NCI-H526 (cell line): ENCODE measurements at regions not wholly inside any gene's neighbourhood (a gene's known extent, or its start where the extent isn't known, plus 50 kb on each side); places are given as distances from the start of the nearest gene placed in this dataset.

Experiments used
- DNase-seq, 2 experiments: peaks; one replicate each; lab custom pipeline; 2025; lab: John Stamatoyannopoulos, UW

DNA sequence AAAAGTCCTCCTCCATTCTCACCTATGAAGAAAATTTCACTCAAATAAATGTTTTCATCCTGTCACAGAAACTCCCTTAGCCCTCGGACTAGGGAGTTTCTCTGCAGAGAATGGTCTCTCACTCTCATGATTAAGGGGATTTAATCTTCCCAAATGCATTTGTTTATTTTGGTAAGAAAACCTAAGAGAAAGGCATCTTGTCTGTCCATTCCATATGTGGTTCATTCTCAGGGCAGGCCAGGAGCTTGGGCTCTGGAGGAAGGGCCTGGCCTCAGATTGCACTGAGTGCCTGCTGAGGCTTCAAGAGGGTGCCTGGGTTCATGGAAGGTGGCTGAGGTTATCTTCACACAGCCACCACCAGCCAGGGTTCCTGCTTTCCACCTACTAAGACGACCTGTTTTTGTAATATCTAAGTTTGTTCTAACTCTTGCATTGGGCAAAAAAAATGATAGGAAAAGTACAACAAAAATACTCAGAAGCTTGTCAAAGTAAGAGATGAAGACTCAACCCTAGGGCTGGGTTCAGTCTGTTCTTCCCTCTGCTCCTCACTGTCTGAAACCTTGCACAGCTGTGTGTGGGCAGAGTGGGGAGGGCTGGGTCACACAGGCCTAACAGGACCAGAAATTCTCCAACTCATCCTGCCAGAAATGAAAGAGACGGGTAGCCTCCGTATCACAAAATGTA, 186.7 kb downstream of the CXCL12 start:
- no peak for DNase-seq

DNA sequence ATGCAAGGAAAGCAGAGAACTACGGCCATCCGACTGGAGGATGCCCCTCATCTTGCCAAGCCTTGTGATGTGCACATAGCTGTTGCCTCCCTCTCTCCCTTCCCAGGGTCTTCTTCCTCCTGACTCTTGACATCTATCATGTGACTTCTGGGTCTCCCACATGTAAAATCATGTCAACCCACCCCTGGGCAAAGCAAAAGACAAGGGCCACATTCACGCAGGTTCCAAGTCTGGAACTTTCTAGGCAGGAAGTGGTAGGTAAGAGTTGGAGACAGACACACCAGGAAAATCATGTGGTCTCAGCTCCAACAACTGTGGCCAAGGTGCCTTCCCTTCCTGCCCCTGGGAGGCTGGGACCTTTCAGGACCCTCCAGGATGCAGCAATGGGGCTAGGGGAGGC, 187.3 kb downstream of the CXCL12 start:
- DNase-seq: no peak

DNA sequence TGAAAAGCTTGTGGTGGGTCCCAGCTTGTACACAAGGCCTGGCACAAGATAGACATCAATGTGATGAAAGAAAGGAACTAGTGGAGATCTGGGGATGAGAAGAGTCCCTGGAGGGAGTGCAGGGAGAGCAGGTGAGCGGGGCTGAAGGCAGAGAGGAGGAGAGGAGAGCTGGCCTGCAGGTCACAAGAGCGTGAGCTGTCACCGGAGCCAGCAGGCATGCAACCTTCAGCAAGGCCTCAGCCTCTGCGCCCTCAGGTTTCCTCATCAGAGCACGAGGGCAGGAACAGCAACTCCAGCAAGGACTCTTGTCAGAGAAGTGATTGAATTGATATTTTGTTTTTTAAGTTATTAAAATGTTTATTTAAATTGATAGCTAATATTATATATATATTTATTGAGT, 188.6 kb downstream of the CXCL12 start:
- DNase-seq: no peak

DNA sequence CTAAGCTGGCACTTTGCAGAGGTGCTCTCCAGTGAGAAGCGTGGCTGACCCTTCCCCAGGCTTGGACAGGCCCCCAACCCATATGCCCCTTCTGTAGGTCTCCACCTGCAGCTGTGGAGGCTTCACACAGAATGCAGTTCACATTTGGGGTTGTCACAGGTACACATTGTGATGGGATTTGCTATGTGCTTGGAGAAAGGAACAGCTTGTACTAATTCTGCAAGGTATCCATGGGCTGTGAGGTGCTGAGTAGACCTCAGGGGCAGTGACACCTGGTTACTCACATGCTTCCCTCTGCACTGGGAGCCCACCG, 188.9 kb downstream of the CXCL12 start:
- DNase-seq: no peak

DNA sequence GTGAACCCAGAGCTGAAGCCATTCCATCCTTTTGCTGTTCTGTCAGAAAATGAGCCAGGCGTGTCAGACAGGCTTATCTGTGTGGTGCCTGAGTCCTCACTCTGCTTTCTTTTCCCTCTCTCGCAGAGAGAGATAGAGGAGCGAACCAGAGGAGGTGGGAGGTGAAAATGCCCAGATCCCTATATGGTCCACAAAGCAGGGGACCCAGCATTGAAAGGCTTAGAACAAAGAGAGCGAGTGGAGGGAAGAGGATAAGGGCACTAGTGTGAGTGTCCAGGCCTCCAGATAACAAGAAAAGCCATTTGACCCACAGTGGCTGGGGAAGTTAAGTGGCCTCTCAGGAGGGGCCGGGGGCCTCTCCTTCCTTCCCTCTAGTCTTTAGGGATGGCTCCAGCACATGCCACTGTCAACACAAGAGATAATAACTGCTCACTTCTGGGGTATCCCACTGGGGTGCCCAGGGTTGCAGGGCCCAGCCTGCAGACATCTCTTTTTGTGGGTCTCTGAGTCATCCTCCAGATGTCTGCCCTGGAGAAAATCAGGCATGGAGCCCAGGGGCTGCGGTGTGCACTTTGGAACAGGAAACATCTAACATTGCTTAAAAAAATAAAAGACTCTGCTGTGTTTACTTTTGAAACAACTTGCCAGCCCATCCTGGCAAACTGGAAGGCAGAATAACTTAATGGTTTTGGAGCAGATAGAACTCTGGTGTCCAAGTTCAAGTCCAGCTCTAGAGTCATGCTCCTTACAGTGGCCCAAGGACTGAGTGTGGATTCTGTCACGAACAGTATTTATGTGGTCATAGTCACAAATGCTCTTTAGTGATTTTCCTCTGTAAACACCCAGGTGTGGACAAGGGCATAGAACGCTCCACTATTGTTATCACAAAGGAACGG, 189.5 kb downstream of the CXCL12 start:
- no peak for DNase-seq

DNA sequence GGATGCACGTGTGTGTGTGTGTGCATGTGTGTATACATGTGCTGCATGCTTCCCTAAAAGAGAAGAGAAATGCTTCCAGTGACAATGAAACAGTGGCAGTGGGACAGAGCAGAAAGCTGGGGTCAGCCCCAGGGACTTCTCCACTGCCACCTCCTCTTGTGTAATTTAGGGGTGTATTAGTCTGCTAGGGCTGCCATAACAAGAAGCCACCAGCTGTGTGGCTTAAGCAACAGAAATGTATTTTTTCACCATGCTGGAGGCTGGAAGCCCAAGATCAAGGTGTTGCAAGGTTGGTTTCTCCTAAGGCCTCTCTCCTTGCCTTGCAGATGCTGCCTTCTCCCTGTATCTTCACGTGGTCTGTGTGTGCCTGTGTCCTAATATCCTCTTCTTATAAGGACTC, 190.5 kb downstream of the CXCL12 start:
- no peak for DNase-seq

DNA sequence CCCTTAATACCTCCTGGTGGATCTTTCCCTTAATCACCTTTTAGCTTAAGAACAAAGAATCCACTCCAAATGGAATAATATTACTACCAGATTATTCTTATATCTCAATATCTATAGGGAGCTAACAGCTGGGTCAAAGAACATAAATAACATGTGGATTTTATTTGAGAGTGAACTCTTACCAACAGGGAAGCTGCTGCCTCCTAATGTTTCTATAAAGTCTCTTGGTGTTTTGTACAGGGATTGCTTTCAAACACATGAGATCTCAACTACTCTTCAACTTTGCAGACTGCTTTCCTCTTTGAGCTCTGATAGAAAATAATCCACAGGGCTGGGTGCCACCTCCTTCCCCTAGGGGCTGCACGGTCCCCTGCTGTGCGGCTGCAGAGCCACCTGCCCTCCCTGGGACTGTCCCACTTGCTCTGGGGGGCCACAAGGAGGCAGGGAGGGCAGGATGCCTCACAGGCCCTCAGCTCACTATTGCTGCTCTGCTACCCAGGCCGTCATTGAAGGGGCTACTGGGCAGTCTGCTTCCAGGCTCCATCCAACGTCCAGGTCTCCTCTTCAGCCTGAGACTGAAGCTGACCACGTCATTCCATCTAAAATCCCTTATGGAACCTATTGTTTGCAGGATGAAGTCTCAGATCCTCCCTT, 191.2 kb downstream of the CXCL12 start:
- DNase-seq: no peak

DNA sequence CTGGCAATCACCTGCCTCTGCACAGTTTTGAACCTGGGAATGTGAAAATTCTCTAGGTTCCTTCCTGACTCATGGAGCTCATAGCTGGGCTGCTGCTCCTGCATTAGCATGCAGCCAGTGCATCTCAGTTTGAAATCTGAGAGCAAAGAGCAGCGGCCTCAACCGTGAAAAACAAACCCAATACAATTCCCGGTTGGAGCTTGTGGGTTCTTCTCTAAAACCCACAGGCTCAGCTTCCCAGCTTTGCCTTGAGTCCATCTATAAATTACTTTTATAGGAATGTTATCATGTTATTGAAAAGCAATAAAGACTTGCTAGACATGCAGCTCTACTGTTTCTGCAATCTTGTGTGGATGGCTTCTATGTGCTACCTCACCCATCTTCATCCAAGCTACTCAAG, 191.7 kb downstream of the CXCL12 start:
- no peak for DNase-seq

DNA sequence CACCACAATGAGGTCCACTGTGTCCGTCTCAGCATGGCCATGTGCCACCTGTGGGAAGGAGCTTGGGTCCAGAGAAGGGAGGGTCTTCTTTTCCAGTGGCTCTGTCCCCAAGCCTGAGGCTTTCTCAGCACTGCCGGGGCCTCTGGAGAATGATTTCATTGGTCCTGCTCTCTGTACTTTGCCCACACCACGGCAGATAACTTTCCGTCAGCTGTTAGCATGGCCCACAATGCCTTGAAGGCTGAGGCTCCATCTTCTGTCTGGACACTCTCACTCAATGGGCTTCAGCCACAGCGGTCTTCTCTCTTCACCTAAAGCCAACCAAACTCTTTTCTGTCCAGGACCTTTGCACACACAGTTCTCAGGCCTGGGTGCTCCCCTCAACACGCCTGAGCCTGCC, 192.5 kb downstream of the CXCL12 start:
- no peak for DNase-seq

DNA sequence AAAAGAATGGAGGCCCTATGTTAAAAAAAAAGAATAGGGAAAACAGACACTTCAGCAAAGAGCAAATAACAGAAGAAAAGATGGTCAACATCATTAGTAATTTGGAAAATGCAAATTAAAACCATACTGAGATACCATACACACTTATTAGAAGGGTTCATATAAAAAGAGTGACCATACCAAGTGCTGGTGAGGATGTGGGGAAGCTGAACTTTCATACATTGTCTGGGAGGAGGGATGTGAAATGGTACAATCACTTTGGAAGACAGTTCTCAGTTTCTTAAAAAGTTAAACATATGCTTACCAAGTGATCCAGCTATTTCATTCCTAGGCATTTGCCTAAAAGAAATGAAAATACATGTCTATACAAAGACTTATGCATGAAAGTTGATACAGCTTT, 194.4 kb downstream of the CXCL12 start:
- DNase-seq: no peak

DNA sequence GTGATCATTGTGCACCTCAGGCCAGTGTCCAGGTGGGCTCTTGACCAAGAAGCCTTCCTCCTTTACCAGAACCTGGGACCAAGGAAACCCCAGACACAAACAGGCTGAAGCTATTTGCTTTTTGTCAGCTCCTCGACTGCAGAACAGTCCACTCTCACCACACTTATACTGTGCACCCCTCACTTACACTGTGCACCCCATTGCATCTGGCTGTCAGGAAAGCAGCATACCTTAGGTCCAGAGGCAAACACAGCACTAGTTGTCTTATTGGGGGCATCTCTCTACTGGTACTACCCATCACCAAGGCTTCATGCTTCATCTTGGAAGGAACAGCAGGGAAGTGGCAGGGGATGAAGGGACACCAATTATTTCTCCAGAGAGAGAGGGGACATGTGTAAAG, 198.1 kb downstream of the CXCL12 start:
- DNase-seq: no peak

DNA sequence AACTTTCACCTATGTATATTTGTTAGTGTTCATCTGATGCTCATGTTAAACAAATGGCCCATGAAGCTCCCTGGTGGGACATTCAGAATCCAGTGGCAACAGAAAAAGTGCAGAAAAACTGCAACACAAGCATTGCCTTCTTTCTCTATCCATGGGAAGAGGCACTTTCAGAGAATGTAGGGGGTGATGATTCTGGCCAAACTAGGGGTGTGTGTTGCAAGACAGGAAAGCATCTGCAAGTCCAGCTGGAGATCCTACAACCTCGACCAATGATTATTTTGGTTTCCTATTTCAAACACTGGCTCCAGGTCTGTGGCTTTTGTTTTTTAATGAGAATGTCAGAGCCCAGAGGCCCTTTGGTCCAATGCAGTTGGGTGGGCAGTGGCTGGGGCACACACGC, 198.7 kb downstream of the CXCL12 start:
- DNase-seq: no peak

DNA sequence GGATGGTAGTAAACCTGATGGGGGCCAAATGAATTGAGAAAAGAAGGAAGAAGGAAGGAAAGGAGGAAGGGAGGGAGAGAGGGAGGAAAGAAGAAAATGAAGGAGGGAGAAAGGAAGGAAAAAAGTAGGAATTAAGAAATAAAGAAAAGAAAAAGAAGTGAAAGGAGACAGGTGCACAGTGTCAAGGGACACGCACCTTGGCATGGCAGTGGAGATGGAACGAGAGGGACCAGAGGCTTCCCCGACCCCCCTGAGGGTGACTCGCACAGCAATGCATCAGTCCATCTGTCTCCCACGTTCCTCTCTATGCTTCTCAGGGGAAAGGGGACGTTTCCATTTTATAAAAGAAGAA, 199.6 kb downstream of the CXCL12 start:
- no peak for DNase-seq

DNA sequence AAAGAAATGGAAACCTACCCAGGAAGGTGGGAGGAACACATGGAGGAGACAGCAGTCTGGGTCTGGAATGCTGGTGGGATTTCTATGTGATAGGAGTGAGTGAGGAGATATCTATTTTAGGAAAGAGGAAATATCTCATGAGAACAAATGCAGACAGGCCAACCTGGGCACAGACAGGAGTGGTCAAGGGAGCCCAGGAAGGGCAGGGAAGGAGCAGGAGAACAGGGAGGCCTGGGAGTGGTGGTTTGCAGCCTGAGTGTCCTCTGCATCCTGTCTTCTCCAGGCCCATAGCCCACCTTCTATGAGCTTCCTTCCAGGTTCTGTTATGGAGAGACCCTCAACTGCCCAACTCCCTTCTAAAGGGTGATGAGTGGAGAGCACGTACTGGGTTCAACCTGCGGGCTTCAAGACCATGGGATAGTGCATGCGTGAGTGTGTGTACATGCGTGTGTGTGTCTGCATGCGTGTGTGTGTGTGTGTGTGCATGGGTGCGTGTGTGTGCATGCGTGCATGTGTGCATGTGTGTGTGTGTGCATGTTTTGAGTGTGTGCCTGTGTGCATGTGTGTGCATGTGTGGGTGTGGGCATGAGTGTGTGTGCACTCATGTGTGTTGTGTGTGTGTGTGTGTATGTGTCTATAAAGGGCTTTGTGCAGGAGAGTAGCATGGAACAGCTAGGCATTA, 200.1 kb downstream of the CXCL12 start:
- no peak for DNase-seq

DNA sequence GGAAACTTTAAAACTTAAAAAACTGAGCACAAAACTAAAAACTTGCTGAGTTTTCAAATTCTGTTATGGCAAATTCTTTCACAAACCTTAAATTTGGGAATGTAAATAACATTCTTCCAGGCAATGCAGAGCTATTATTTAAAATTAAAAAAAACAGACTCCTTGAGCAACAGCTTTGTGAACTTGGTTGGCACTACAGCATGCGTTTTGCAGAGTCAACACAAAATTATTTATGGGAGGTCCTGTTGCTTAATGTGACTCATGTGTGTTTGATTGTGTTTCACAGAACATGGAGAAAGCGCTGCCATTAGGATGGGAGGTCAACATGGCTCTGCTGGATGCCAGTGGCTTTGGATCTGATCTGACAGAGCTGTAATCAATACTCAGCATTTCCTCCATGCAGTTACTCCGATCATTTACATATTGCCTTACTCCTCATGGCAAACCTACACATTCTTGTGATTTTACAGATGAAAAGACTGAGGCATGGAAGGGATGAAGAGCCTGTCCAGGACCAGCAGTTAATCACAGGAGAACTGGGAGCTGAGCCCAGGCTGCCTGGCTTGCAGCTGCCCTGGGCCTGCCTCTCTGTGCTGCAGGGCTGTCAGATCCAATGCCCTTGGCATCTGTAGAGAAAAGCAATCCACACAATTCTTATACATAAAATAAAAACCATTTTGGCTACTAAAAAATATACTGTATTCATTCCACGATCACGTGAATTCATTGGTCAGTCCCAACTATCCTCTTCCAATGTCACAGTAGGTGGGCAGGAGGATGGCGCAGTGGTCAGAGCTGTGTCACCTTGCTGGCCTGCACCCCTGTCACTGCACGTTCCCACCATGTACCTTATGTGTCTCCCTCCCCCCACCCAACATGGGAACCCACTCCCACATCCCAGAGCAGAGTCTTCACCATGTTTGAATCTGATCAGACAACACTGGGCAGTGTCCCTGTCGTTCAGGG, 200.9 kb downstream of the CXCL12 start:
- no peak for DNase-seq

DNA sequence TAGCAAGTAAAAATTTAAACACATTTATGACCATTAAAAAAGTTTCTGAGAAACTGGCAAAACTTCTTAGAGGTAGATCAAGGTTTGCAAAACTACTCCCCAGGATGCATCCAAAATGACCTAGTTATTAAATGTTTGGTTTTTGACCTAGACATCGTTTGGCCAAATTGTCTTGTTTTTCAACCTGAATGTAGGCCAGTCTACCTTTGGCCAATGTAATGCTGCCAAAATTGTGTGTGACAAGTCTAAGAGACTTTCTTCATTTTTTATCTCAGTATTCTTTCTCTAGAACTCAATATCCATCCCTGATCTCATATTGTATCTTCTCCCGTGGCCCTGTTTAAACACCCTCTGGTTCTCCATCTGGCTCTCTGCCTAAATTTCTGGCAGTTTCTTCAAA, 202.0 kb downstream of the CXCL12 start:
- DNase-seq: no peak

DNA sequence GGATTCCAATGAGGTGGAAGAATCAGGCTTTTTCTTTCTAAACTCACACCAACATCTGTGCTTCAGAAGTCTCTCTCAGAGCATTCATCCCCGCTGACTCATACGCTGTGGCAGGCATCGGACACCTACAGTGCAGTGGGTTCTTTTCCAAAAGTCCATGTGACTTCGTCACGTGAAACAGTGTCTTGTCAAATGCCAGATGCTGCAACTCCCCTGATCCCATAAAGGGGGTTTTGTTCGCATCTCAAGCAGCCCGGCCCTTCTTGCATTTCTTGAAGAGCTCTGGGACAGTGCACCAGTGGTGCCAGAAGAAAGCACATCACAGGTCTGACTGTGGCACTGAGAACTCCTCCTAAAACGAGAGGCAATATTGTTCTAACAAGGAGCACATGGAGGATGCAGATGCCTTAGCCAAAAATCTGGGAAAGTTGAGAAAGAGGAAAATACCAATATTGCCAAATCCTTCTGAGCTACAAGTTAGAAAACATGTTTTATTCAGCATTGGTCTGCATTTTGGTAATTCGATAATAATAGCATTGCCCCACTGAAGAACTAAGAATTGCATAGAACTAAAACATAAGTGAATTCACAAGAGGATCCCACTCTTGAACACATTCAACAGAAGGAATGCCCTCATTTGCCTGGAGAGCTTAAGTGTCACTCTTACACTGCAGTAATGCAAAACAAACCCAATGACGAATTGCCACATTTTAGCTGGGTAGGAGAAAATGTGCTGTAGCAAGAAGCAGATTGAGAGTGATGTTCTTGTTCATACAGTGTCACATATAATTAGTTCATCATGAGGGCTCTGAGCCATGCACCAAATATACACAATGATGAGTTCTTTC, 204.4 kb downstream of the CXCL12 start:
- DNase-seq: no peak

DNA sequence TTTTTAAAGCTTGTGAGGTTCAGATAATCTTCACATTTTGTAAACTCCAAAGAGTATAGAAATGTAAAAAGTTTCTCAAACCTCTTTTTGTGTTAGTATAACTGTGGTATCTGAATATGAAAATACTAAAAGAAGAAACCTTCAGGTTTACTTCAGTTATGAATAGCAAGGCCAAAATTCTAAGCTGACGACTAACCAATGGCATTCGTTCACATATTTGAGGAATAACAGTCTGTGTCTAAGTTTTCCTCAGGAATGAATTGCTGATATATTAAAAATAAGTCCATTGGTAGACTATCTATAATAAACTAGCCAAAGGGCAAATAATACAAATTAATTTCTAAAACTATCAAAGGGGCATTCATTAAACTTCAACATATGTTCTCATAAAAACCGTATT, 206.0 kb downstream of the CXCL12 start:
- DNase-seq: no peak

DNA sequence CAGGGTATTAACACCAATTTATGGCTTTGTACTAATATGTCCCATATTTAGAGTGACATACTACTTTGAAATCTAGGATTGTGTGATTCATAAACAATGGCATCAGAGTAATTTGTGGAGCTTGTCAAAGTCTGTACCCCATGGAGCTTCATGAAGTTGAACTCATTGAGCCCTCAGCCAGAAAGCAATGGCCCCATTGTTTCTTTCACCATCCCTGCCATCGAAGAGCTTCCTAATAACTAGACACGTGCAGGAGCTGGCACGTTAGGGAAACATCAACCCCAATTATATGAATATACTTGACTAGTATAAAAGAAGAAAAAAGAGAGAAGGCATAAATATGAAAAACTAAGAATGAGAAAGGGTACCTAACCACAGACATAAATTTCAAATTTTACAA, 206.6 kb downstream of the CXCL12 start:
- DNase-seq: no peak

DNA sequence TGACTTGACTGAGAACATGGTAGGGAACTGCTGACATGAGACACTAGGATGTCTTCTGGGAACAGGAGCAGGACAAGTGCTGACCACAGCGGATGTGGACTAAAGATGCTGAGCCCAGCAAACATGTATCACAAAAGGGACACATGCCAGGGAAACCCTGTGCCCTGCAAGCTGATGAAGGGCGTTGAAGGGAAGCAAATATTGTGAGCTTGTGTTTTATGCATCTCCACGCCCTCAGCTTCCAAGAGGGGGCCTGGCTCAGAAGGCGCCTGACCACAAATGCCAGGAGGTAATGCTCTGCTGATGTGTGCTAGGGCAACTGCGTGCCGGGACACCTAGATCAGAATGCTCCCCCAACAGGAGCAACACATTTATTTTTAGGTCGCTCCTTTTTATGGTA, 207.3 kb downstream of the CXCL12 start:
- DNase-seq: no peak

DNA sequence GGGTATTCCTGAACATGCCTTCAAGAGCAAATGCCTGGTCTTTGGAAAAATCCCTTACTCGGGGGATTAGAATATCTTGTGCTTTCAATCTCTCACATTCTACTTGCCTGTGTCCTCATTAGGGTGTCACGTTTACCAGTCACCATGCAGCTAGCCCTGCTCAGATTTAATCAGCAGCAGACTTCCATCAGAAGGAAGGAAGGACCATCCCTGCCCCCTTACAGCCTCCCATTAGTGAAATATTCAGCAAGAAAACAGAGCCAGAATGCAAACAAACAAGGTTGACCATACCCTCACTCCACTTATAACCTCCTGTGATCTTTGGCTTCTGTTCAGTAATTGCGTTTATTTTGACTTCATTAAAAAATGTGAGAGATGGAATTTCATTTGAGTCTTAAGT, 208.6 kb downstream of the CXCL12 start:
- DNase-seq: no peak
